SK-N-SH (cell line): ENCODE measurements at regions not wholly inside any gene's neighbourhood (a gene's known extent, or its start where the extent isn't known, plus 50 kb on each side); places are given as distances from the start of the nearest gene placed in this dataset.
A peak's percentile ranks its signal among the peaks of the same experiment; 100 is the strongest.

Source experiments
- CTCF ChIA-PET: fragments of 300-600, 350-600 bp; formaldehyde crosslinking; extraction: SDS; loops from one replicate; lab custom pipeline; 2021; lab: Yijun Ruan, JAX
- POLR2A ChIA-PET: fragments of 350-600 bp; sonication (Branson Sonifier 250); formaldehyde crosslinking; extraction: SDS; loops from one replicate; lab custom pipeline; 2020; ENCODE audit warnings: antibody characterized with exemption, inconsistent platforms; lab: Yijun Ruan, JAX
- DNase-seq: peaks from one replicate; pipeline ENCODE4 v3.0.0; 2012
- H2AFZ ChIP-seq: fragments of 200-600 bp; sonication (generic); 2 replicates; pipeline ENCODE4 v1.8.1; 2016; ENCODE audit warnings: antibody characterized with exemption, mild to moderate bottlenecking, low read depth
- H3F3A ChIP-seq: fragments of 200-600 bp; sonication (generic); replicated peaks from 2 replicates; pipeline ENCODE3; 2016; ENCODE audit warnings: antibody characterized with exemption, mild to moderate bottlenecking; ENCODE audit not compliant: insufficient read depth
- H3K27ac ChIP-seq, 2 experiments: fragments of 200-500 bp in 1 of 2; fragments of 200-600 bp in 1 of 2; sonication (Bioruptor generic) in 1 of 2; sonication (generic), shearing (Covaris generic) in 1 of 2; 2 replicates each; pipeline versions ENCODE4 v1.5.1 to v1.6.1; 2014 to 2016; ENCODE audit warnings: low read depth in 2 of 2, inconsistent platforms in 1 of 2, low read length in 1 of 2, mild to moderate bottlenecking in 1 of 2, mixed read lengths in 1 of 2
- H3K27me3 ChIP-seq: fragments of 200-600 bp; sonication (generic), shearing (Covaris generic); 2 replicates; pipeline ENCODE4 v1.6.1; 2016; ENCODE audit warnings: mixed run types; ENCODE audit not compliant: insufficient read depth
- H3K36me3 ChIP-seq, 2 experiments: fragments of 200-500 bp in 1 of 2; fragments of 200-600 bp in 1 of 2; sonication (Bioruptor generic) in 1 of 2; sonication (generic) in 1 of 2; replicated peaks in 1 of 2; 2 replicates each; pipeline versions ENCODE3 to v1.5.1; 2014 to 2016; ENCODE audit warnings: low read length in 1 of 2, mild to moderate bottlenecking in 1 of 2; ENCODE audit not compliant: insufficient read depth in 2 of 2, control insufficient read depth in 1 of 2
- H3K4me1 ChIP-seq, 2 experiments: fragments of 200-500 bp in 1 of 2; fragments of 200-600 bp in 1 of 2; sonication (Bioruptor generic) in 1 of 2; sonication (generic), shearing (Covaris generic) in 1 of 2; 2 replicates each; pipeline versions ENCODE4 v1.5.1 to v1.6.1; 2014 to 2016; ENCODE audit warnings: low read depth in 1 of 2, low read length in 1 of 2, mixed run types in 1 of 2; ENCODE audit not compliant: insufficient read depth in 2 of 2, control insufficient read depth in 1 of 2
- H3K4me2 ChIP-seq: fragments of 200-600 bp; sonication (generic), shearing (Covaris generic); 2 replicates; pipeline ENCODE4 v1.6.1; 2017; ENCODE audit warnings: mixed run types
- H3K4me3 ChIP-seq, 2 experiments: fragments of 200-500 bp in 1 of 2; fragments of 200-600 bp in 1 of 2; sonication (Bioruptor generic) in 1 of 2; sonication (generic), shearing (Covaris generic) in 1 of 2; 2 replicates each; pipeline versions ENCODE4 v1.5.1 to v1.8.1; 2014 to 2016; ENCODE audit warnings: low read depth in 2 of 2, inconsistent platforms in 1 of 2, low read length in 1 of 2, mild to moderate bottlenecking in 1 of 2, mixed read lengths in 1 of 2, moderate library complexity in 1 of 2
- H3K79me2 ChIP-seq: fragments of 200-600 bp; sonication (generic); 2 replicates; pipeline ENCODE4 v1.8.1; 2017; ENCODE audit warnings: mild to moderate bottlenecking; ENCODE audit not compliant: insufficient read depth
- H3K9ac ChIP-seq: fragments of 200-600 bp; sonication (generic); 2 replicates; pipeline ENCODE4 v1.6.1; 2017; ENCODE audit warnings: mixed run types
- H3K9me2 ChIP-seq: fragments of 200-600 bp; sonication (generic); 2 replicates; pipeline ENCODE4 v1.6.1; 2017; ENCODE audit warnings: mixed run types
- H3K9me3 ChIP-seq: fragments of 200-600 bp; sonication (generic); 2 replicates; pipeline ENCODE4 v1.6.1; 2017; ENCODE audit warnings: mixed run types, mild to moderate bottlenecking, moderate library complexity
- H4K20me1 ChIP-seq: fragments of 200-600 bp; sonication (generic); 2 replicates; pipeline ENCODE4 v1.6.1; 2017; ENCODE audit warnings: mild to moderate bottlenecking, mixed run types; ENCODE audit not compliant: insufficient read depth
- ELF1 ChIP-seq: IDR thresholded peaks from 2 replicates; pipeline ENCODE4 v1.4.0; 2012
- EP300 ChIP-seq, 2 experiments: IDR thresholded peaks; 2 replicates each; pipeline versions ENCODE4 v1.4.0 to v1.6.1; 2012; ENCODE audit warnings: borderline replicate concordance in 1 of 2, low read depth in 1 of 2, low read length in 1 of 2
- FOSL2 ChIP-seq: IDR thresholded peaks from 2 replicates; pipeline ENCODE4 v1.4.0; 2012; ENCODE audit warnings: low read depth, mild to moderate bottlenecking, moderate library complexity, borderline replicate concordance
- FOXJ3 ChIP-seq: sonication (generic); formaldehyde crosslinking; IDR thresholded peaks from 2 replicates; pipeline ENCODE4 v1.5.1; 2020; ENCODE audit warnings: mild to moderate bottlenecking, missing genetic modification reagents
- FOXM1 ChIP-seq: IDR thresholded peaks from 2 replicates; pipeline ENCODE4 v1.4.0; 2012; ENCODE audit warnings: low read depth, mild to moderate bottlenecking
- GATA2 ChIP-seq: sonication (generic); formaldehyde crosslinking; IDR thresholded peaks from 2 replicates; pipeline ENCODE4 v1.5.0; 2020; ENCODE audit warnings: mild to moderate bottlenecking, missing genetic modification reagents
- MAX ChIP-seq: IDR thresholded peaks from 2 replicates; pipeline ENCODE4 v1.4.0; 2012; ENCODE audit warnings: low read depth
- MEF2A ChIP-seq: IDR thresholded peaks from 2 replicates; pipeline ENCODE4 v1.4.0; 2012; ENCODE audit warnings: low read depth, borderline replicate concordance
- RAD21 ChIP-seq: IDR thresholded peaks from 2 replicates; pipeline ENCODE4 v1.6.1; 2012; ENCODE audit warnings: mild to moderate bottlenecking, low read length
- REST ChIP-seq: IDR thresholded peaks from 2 replicates; pipeline ENCODE4 v1.6.1; 2012; ENCODE audit warnings: mild to moderate bottlenecking, low read depth, low read length, moderate library complexity
- RFX5 ChIP-seq: IDR thresholded peaks from 2 replicates; pipeline ENCODE4 v1.6.1; 2012; ENCODE audit warnings: mild to moderate bottlenecking, improper control_type of control experiment, low read length
- USF1 ChIP-seq: IDR thresholded peaks from 2 replicates; pipeline ENCODE4 v1.4.0; 2012; ENCODE audit warnings: low read depth, borderline replicate concordance
- YY1 ChIP-seq: IDR thresholded peaks from 2 replicates; pipeline ENCODE4 v1.4.0; 2012; ENCODE audit warnings: low read depth, mild to moderate bottlenecking
- ZBTB33 ChIP-seq: IDR thresholded peaks from 2 replicates; pipeline ENCODE4 v1.4.0; 2012; ENCODE audit warnings: low read depth, borderline replicate concordance
- WGBS: methylation state at CpG from one replicate; pipeline ENCODE4 v1.1.6; 2017; ENCODE audit warnings: low lambda C conversion rate; 5-methylcytosine and 5-hydroxymethylcytosine counted together

- TF ChIP-seq REST (no peak), RAD21 (peak; percentile 81), ZBTB33 (no peak), FOXM1 (no peak), YY1 (no peak), EP300 (IDR thresholded peaks at IDR 0.05; ENCODE audit: borderline replicate concordance in 1 of 2, low read depth in 1 of 2, low read length in 1 of 2) (no peak), RFX5 (no peak)
Measured at GRCh38 chr12:118714051-118714460, 267.3 kb upstream of the SRRM4 start (continued).

- Histone ChIP-seq H3K4me2 (no peak overlapping the region), H3K4me3 (no peak overlapping the region), H4K20me1 (no peaks in the 10 kb centered on the region), H3F3A (no peaks in the 10 kb centered on the region), H3K27ac (no peak overlapping the region), H2AFZ (no peak overlapping the region), H3K9me2 (no peaks in the 10 kb centered on the region), H3K36me3 (no peaks in the 10 kb centered on the region), H3K9me3 (no peaks in the 10 kb centered on the region), H3K4me1 (no peaks in the 10 kb centered on the region), H3K9ac (no peak overlapping the region), H3K79me2 (no peaks in the 10 kb centered on the region), H3K27me3 (no peaks in the 10 kb centered on the region)
- WGBS = 10% methylated on average over 4 of the region's 4 CpGs
- TF ChIP-seq MAX = no peak
- TF ChIP-seq FOSL2 = no peak
- no peak for TF ChIP-seq USF1
- no peak for TF ChIP-seq FOXJ3 (CRISPR knock-in tag)
- TF ChIP-seq ELF1 = no peak
- no peak for TF ChIP-seq GATA2 (CRISPR knock-in tag)
- no peak for TF ChIP-seq MEF2A
- no peak for TF ChIP-seq FOXM1
- no peak for DNase-seq
- ChIA-PET POLR2A (no interaction called here), CTCF (interaction anchor here (0.6 to 4.9 kb wide), 13 partner anchors 9 to 357 kb away, joined by 3 to 34 read pairs (median 4); no protein-coding TSS in a partner anchor)
Measured at GRCh38 chr12:118714500-118714899, 266.8 kb upstream of the SRRM4 start.
